ENCODE measurements at regions not wholly inside any gene's neighbourhood (a gene's known extent, or its start where the extent isn't known, plus 50 kb on each side); places are given as distances from the start of the nearest gene placed in this dataset.
"Not testable (repeated sequence)": the region's sequence is repeated elsewhere in the genome, so short reads cannot be mapped to it uniquely, and the experiment has no call there.

DNA sequence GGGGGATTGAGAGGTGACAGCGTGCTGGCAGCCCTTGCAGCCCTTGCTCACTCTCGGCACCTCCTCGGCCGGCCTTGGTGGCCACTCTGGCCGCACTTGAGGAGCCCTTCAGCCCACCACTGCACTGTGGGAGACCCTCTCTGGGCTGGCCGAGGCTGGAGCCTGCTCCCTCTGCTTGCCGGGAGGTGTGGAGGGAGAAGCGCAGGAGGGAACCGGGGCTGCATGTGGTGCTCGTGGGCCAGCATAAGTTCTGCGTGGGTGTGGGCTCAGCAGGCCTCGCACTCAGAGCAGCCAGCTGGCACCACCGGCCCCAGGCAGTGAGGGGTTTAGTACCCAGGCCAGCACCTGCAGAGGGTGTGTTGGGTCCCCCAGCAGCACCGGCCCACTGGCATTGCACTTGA is 912.2 kb upstream of the ADGRB3 start:
- no peak for DNase-seq

DNA sequence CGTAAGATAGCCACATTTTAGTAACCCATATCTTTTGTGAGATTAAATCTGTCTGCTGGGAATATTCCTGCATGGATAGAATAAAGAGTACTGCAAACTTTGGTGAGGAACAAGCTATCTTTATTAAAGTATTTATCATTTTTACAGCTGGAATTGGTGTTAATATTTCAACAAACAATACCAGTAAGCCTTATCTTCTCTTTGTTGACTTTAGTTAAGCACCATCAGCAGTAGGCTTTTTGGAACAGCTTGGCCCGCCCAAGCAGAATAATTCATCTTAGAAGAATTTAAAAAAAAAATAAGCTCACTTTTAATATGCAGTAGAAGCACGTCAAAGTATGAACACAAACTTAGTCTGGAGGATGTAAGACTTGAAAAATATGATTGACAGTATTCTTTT is 917.8 kb upstream of the ADGRB3 start:
- no peak for DNase-seq

DNA sequence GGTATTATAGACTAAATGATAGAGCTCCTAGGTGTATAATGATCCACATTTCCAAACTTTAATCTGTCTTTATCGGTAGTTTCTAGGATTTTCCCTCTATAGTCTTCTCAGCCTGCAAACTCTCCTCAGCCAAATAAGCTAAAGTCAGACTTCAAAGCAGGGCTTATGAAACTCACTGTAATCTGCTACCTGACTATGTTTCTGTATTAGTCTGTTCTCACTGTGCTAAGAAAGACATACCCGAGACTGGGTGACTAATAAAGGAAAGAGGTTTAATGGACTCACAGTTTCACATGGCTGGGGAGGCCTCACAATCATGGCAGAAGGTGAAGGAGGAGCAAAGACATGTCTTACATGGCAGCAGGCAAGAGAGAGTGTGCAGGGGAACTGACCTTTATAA is 928.7 kb upstream of the ADGRB3 start:
- no peak for DNase-seq

DNA sequence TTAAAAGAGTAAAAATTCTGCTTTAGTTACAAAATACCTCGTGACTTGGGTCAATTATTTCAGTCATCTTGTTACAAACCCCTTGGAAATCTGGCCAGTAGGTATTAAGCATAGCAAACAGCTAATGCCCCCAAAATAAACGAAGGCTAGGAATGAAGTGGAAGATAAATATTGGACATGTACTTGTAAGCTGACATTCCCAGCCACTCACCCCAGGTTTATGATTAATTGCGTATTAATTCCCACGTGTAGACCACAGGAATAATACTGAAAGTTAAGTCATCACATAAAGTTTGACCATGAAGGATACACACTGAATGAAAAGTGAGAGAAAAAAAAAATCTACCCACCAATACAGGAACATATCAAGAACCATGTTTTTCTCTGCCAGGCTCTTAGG is 936.5 kb upstream of the ADGRB3 start:
- no peak for DNase-seq

DNA sequence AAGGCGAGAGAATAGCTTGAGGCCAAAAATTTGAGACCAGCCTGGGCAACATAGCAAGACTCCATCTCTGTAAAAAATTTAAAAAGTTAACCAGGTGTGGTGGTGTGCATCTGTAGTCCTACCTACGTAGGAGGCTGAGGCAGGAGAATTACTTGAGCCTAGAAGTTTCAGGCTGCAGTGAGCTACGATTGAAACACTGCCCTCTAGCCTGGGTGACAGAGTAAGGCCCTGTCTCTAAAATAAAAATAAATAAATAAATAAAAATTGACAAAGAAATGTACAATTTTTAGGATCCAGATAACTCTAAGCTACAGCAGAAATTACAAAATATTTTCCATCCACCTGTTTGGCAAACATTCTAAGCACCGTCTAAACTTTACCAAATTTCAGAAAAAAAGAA is 941.0 kb upstream of the ADGRB3 start:
- DNase-seq: no peak

DNA sequence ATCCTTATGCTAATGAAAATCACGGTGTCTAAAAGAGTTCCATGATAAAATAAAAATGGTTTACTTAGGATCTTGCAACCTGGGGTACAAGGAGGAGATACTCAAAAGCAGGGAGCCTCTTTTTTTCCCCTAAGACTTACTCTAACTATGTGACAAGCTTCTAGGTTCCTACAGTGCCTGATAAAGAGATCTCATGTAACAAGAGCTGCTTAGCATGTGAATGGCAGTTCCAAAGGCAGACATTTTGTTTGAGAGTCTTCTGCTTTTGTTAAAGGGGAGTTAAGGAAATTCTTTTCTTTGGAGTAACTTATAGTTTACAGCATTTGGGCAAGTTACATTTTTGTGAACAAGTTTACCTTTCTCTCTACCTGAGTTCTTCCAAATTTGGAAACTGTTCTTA is 945.8 kb upstream of the ADGRB3 start:
- no peak for DNase-seq

DNA sequence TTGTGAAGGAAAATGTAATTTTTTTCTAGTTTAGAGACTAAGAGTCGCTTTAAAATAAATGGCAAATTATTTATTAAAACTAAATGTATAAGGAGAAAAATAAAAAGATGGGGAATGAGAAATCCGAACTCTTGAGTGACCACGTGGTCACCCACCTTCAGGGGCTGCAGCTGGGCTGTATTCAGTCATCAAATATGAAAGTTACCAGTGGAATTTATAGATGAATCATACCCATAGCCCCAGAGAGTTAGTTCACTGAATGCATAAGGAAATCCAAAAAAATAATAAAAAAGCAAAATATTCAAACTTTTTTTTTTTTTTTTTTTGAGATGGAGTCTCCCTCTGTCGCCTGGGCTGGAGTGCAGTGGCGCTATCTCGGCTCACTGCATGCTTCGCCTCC is 947.7 kb upstream of the ADGRB3 start:
- no peak for DNase-seq

DNA sequence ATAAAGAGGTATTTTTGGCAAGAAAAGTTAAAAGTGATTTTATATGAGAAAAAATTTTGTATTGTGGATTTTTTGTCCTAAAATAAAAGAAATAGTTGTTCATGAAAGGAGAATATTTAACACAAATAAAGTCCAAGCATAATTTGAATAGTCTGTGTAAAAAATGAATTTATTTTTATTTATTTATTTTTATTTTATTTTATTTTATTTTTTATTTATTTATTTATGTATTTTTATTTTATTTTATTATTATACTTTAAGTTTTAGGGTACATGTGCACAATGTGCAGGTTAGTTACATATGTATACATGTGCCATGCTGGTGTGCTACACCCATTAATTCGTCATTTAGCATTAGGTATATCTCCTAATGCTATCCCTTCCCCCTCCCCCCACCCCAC is 948.9 kb upstream of the ADGRB3 start:
- not testable (repeated sequence) for DNase-seq

DNA sequence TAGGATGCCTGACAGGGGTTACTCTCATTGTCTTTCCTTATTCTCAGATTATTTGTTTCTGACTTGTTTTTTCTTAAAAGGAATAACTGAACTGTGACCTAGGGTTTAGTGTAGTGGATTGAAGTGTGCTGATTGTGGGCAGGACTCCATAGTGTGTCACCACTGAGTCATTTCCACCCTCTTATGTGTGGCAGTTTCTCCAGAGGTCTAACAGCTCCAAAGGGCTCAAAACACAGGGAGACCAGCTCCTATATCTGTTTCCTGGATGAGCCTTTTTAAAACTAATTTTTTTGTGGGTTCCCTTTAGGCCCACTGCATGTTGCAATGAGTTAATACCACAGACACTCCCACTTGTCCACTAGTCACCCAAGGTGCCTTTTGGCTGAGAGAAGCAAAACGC is 951.1 kb upstream of the ADGRB3 start:
- DNase-seq: no peak

DNA sequence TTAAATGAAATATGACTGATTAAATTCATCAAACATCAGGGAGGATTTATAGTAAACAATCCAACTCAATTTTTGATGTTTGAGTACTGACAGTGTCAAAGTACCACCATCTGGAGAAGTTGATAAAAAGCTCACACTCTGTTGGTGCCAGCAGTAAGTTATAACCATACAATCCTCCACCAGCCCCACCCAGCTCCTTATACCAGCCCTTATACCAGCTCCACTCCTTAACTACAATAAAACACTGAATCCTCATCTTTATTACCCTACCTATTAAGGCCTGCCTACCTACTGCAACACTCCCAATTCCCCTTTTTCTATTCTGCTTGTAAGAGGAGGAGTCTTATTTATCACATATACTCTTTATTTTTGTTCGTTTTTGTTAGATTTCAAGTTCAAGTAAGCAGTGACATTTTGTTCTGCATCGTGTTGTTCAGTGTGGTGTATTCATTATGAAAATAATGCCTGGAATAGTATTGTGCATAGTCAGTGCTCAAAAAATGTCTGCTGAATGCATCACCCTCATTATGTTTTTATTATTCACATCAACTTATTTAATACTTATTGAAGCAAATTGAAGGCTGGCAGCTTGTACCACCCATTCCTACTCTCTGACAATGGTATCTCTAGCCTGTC is 954.7 kb upstream of the ADGRB3 start:
- DNase-seq: no peak

DNA sequence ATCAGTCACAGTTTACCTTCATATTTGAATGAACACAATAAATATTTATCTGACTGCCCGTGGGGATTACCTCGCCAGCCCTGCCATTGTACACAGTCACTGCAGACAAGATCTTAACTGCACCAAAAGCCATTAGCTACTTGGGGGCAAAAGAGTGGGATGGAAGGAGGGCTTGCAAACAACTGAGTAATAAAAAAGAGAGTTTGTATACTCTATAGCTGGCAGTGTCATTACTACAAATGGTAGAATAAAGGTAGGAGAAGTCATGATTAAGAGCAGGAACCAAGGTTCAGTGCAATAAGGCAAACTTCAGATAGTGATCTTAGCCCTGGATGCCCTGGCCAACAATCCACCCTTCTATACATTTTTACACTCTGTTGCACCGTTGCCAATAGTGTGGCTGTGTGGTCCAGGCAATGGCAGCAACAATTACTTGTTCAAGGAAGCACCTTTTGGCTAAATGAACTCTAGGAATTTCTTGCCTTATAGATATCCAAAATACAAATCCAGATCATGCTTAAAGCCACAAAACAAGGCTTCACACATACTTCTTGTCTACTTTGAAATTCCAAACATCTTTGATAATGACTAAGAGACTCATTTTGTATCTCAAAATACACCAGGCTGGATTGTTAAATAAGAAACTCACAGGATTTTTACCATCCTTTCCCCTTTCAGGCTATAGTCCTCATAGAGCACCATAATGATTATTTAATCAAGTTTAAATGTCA is 955.4 kb upstream of the ADGRB3 start:
- no peak for DNase-seq

DNA sequence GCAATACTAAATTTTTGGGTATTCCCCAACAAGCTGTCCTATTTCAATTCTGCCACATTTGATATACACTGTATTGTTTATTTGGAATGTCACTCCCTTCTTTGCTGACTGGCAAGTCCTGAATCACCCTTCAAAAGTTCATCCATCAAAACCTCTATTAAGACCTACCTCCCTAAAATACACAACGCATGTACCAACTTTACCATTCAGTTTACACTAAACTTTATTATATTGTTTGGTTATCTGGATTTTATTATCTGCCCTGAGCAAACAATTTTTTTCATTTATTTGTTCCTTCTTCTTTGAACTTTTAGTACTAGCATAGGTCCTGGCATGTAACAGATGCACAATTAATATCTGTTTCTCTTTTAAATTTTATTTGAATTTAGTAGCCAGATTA is 958.2 kb upstream of the ADGRB3 start:
- no peak for DNase-seq

DNA sequence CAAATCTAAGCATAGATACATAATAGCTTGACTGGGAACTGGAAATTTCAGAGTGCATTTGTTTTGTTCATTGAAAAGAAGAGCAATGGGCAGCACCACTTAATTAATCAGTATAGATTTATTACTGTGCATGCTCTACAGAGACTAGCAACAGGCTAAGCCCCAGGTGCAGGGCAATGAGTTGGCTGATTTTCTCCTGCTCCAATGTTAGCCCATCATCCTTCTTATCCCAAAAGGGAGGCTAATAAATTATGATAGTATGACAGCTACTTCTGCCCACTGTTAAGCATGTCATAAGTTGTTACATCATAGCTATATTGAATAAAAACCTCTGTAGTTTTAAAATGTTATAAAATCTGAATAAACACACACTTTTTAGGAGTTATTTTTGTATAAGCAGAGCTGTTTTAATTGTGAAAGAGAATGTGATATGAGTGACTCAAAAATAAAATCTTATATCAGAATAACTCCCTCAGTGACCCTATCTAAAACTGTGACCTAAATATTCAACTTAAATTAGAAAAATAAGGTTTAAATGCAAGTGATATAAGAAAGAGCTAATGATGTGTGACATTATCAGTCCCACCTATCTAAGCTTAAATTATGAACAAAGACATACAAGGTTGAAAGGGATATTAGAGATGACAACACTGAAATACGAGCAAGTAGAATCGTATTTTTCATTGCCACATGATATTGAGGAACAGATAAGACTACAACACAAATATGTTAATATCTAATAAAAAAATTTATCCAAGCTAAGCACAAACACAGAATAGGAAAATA is 967.3 kb upstream of the ADGRB3 start:
- no peak for DNase-seq

DNA sequence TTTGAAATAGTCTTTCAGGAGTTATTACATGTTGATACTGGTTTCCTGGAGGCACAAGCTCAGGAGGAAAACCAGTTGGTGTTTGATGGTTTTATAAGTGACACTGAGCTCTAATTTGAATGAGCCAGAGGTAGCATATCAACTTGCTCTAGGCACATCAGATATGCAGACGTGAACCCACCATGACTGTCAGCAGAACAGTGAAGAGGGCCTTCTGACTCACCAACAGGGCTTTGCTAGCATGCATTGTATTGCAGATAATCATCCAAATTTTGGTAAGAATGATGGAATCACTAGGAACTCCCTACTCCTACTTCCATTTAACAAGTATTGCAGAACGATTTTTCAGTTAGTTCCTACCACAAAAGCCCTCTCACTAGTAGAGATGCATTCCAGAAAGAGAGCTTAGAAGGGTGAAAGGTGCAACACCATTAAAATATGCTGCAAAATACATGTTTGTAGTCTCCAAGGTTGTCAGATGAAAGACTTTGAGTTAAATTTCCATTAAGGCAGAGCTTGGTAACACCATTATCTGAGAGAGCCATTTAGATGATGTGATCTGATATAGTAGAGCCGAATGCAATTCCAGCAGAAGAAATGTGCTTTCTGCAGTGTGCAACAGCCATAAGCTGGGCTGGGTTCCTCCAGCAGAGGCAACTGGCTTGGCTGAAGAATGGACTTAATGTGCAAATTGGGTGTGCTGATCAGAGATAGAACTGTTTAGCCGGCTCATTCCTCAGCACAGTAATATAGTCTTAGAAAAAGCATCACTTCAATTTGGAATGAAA is 968.7 kb upstream of the ADGRB3 start:
- no peak for DNase-seq

DNA sequence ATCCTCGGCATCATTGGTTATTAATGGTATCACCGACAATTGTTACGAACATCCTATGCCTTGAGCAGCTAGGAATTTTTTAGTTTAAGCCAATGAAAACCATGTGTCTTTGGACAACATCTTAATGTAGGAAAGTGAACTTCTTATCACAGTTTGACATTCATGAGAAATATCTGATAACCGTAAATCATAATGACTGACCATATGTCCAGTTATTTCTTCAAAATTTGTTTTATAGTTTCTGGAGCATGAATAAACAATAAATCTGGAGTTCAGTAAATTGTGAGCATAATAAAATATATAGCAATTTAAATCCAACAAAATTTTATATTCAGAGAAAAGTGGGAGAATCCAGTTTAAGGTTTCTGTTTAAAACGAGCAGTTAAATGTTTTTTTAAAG is 970.1 kb upstream of the ADGRB3 start:
- DNase-seq: no peak

DNA sequence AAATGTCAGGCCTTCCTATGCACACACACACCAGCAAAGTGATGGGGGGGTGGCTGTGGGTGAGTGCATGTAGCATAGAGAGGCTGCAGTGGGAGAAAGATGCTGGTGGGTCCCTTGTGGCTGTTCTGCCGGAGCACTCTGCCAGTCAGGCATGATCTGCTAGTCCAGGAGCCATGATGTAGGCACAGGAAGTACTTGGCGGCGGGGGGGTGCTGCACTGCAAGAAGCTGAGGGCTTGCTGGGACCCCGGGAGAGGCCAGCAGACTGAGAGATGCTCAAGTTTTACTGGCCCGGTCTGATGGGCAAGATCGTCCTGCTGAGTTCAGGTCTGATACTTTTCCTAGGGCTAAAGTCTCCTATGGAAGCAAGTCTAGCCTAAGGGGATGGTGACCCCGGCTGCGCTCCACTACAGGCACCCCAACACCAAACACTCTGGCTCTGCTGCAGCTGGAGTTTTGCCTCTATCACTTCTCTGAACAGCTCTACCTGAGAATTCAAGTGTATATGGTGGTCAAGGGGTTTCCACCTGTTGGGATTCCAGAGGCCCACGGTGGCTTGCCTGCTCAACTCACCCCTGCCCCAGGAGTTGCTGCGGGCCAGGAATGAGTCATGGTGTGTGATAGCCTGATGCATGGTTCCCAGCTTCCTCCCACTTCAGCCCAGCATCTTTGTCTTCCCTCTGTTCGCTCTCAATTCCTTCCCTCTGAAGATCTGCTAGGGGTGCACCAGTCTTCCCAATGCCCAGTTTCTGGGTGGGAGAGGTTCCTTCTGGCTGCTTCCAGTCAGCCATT is 971.8 kb upstream of the ADGRB3 start:
- DNase-seq: no peak

DNA sequence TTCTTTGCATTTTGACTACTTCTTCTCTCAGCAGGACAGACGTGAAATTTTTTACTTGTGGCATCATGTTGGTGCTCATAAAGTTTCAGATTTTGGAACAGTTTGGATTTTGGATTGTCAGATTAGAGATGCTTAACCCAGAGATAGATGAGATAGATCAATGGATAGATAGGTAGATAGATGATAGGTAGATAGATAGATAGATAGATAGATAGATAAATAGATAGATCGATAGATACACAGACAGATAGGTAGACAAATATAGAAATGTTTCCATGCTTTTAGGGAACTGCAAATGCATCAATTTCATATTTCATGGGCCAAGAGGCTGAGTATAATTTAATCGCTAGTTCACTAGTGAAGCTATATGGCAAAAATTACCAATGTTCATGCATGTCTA is 981.5 kb upstream of the ADGRB3 start:
- no peak for DNase-seq

DNA sequence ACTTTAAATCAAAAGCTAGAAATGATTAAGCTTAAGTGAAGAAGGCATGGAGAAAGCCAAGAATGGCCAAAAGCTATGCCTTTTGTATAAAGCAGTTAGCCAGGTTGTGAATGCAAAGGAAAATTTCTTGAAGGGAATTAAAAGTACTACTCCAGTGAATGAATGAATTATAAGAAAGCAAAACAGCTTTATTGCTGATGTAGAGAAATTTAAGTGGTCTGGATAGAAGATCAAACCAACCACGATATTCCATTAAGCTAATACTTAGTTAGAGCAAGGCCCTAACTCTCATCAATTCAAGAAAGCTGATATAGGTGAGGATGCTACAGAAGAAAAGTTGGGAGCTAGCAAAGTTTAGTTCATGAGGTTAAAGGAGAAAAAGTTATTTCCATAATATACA is 988.5 kb upstream of the ADGRB3 start:
- DNase-seq: no peak

DNA sequence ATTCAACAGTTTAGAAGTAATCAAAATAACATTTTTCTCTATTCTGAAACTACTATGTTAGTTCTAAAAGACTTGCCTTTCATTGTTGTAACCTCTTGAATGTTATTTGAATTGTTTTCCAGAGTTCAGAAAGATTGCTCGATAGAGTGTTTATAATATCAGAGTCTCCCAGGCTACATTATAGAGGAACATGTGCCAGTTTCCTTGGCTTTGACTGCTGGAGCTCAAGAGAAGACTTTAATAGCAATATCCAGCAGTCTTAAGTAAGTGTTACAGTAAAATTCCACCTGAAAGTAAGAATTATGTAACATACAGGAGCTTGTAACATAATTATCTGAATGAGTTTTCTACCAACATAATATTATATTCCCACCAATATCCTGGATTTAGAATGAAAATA is 991.8 kb upstream of the ADGRB3 start:
- DNase-seq: no peak

DNA sequence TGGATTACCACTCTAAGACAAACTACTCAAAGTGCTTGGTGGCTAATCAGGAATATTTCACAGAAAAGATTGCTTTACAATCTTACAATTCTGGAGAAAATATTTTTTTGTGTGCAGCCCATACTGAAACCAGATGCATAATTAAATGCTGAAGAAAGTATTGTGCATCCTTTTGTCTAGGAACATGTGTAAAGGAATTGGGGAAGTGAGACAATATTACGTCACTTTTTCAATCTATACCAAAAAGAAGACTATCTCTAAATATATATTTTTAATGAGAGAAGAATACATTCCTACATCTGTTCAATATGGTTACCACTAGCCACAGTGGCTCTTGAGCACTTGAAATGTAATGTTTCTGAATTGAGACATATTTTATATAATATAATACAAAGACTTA is 992.5 kb upstream of the ADGRB3 start:
- DNase-seq: no peak

DNA sequence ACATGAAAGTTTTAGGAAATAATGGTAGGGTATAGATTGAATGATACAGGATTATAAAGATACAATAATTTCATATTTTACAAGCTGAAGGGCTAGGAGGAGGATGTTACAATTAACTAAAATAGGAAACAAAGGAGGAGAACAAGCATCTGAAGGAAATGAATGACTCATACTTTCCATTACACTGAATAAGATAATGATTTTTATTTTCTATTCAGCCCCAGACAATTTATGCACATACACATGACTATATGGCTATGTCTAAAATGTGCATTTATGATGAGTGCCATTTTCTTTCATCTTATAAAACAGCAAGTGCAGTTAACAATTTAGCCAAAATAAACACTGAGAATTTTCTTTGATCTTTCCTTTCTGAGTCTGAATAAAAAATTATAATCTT is 994.6 kb upstream of the ADGRB3 start:
- no peak for DNase-seq

DNA sequence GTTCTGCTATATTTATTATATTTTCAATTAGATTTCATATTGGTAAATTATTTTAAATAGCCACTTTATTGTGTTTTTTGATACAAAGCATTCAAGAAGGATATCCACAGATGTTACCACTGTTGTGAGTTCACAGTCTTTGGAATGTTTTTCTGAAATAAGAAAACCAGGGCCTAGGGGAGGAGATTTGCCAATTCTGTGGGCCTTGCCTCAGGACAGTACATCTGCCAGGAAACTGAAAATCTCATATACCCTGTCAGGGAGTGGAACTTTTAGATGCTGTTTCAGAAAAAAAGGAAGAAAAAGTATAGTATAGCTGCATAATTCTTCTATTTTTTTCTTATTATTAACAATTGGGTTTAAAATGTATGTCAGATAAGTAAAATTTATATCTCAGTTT is 995.9 kb upstream of the ADGRB3 start:
- no peak for DNase-seq

DNA sequence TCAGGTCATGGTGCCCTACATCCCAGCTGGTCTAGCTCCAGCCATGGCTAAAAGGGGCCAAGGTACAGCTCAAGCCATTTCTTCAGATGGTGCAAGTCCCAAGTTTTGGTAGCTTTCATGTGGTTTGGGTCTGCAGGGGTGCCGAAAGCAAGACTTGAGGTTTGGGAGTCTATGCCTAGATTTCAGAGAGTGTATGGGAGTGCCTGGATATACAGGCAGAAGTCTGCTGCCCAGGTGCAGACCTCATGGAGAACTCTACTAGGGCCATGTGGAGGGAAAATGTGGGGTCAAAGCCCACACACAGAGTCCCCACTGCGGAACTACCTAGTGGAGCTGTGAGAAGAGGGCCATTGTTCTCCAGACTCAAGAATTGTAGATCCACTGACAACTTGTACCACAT is 1000.9 kb upstream of the ADGRB3 start:
- DNase-seq: no peak

Measured in NCI-H524 treated with DMSO at 0.1 percent for 48 hours (cell line).